ENCODE measurements at regions not wholly inside any gene's neighbourhood (a gene's known extent, or its start where the extent isn't known, plus 50 kb on each side); places are given as distances from the start of the nearest gene placed in this dataset.

- Histone ChIP-seq H3K9ac (ENCODE audit: low read length) (no peak overlapping the region), H3K79me2 (ENCODE audit: insufficient read depth, low read length) (no peaks in the 10 kb centered on the region), H3K27me3 (ENCODE audit: insufficient read depth, low read length) (no peaks in the 10 kb centered on the region), H3K9me3 (ENCODE audit: control insufficient read depth in 1 of 2, insufficient read depth in 1 of 2, low read depth in 1 of 2, low read length in 2 of 2) (no peaks in the 10 kb centered on the region), H3K27ac (ENCODE audit: low read depth, low read length) (no peak overlapping the region), H3K4me1 (ENCODE audit: control insufficient read depth in 1 of 2, insufficient read depth in 2 of 2, low read length in 2 of 2) (no peaks in the 10 kb centered on the region), H3K36me3 (ENCODE audit: control insufficient read depth in 1 of 2, insufficient read depth in 2 of 2, low read length in 2 of 2) (no peaks in the 10 kb centered on the region), H4K20me1 (ENCODE audit: insufficient read depth) (no peaks in the 10 kb centered on the region), H3K4me2 (ENCODE audit: low read length) (no peak overlapping the region), H3K4me3 (replicated peaks in 1 of 2; ENCODE audit: low read depth in 1 of 2, low read length in 2 of 2) (no peak overlapping the region), H3K9me2 (ENCODE audit: insufficient read depth) (no peaks in the 10 kb centered on the region), H2AFZ (ENCODE audit: low read depth, low read length, poor library complexity, severe bottlenecking) (no peak overlapping the region)
- TF ChIP-seq ZFX (IDR thresholded peaks at IDR 0.05) (no peak), POLR2A (IDR thresholded peaks at IDR 0.05; ENCODE audit: borderline replicate concordance, extremely low read depth, insufficient read depth, insufficient read length) (no peak), YY1 (IDR thresholded peaks at IDR 0.05; ENCODE audit: extremely low read depth, insufficient replicate concordance, low read depth, low read length) (no peak), TCF7L2 (IDR thresholded peaks at IDR 0.05; ENCODE audit: borderline replicate concordance, extremely low read depth, insufficient read depth, insufficient read length) (no peak), ELF1 (IDR thresholded peaks at IDR 0.05; ENCODE audit: borderline replicate concordance, low read depth) (no peak), POLR2AphosphoS5 (IDR thresholded peaks at IDR 0.05; ENCODE audit: low read depth, low read length) (no peak), FOSL1 (IDR thresholded peaks at IDR 0.05; ENCODE audit: low read depth) (no peak), RAD21 (IDR thresholded peaks at IDR 0.05; ENCODE audit: low read depth) (no peak)
- TF ChIP-seq, protein P1, sequence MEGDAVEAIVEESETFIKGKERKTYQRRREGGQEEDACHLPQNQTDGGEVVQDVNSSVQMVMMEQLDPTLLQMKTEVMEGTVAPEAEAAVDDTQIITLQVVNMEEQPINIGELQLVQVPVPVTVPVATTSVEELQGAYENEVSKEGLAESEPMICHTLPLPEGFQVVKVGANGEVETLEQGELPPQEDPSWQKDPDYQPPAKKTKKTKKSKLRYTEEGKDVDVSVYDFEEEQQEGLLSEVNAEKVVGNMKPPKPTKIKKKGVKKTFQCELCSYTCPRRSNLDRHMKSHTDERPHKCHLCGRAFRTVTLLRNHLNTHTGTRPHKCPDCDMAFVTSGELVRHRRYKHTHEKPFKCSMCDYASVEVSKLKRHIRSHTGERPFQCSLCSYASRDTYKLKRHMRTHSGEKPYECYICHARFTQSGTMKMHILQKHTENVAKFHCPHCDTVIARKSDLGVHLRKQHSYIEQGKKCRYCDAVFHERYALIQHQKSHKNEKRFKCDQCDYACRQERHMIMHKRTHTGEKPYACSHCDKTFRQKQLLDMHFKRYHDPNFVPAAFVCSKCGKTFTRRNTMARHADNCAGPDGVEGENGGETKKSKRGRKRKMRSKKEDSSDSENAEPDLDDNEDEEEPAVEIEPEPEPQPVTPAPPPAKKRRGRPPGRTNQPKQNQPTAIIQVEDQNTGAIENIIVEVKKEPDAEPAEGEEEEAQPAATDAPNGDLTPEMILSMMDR (IDR thresholded peaks at IDR 0.05 in 2 of 3, conservative IDR thresholded peaks at IDR 0.05 in 1 of 3; ENCODE audit: borderline replicate concordance in 1 of 3, insufficient read depth in 1 of 3, low read depth in 2 of 3, low read length in 2 of 3) = no peak
- intact Hi-C loops (cut with micrococcal nuclease) = no loop called here
- DNase-seq (ENCODE audit: low read depth, low spot score) = no peak
- no TSS peak for BruUV-seq (replicated peaks)
- ATAC-seq = no peak
- POLR2A ChIA-PET = no interaction called here
- CTCF ChIA-PET = no interaction called here
- RAD21 ChIA-PET (ENCODE audit: low non-redundant PET in 1 of 2, low total read pairs in 2 of 2, uncharacterized antibody in 2 of 2, unreplicated experiment in 2 of 2) = no interaction called here
Observed at GRCh38 chr13:22939157-22939556, 241.6 kb upstream of the SGCG start.

Measured in HCT116 (cell line).